ENCODE measurements at regions not wholly inside any gene's neighbourhood (a gene's known extent, or its start where the extent isn't known, plus 50 kb on each side); places are given as distances from the start of the nearest gene placed in this dataset.

DNA sequence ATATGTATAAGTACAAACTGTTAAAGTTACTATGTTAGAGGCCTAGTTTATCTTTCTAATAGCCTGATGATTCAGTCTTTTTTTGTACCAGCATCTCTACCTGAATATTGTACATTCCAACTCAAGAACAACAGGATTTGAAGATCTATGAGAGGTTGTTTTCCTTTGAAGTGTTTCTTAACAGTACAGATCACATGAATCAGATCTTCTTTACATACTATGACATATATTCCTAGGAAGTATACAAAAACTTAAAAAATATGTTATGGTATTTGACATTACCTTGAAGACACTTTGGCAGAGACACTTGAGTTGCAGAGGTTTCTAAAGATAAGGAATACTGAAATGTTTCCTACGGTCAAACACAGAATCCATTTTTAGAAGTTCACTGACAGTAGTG is 1280.9 kb downstream of the KCNT2 start:
- TF ChIP-seq, protein P1, sequence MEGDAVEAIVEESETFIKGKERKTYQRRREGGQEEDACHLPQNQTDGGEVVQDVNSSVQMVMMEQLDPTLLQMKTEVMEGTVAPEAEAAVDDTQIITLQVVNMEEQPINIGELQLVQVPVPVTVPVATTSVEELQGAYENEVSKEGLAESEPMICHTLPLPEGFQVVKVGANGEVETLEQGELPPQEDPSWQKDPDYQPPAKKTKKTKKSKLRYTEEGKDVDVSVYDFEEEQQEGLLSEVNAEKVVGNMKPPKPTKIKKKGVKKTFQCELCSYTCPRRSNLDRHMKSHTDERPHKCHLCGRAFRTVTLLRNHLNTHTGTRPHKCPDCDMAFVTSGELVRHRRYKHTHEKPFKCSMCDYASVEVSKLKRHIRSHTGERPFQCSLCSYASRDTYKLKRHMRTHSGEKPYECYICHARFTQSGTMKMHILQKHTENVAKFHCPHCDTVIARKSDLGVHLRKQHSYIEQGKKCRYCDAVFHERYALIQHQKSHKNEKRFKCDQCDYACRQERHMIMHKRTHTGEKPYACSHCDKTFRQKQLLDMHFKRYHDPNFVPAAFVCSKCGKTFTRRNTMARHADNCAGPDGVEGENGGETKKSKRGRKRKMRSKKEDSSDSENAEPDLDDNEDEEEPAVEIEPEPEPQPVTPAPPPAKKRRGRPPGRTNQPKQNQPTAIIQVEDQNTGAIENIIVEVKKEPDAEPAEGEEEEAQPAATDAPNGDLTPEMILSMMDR (IDR thresholded peaks at IDR 0.05) = no peak
- TF ChIP-seq POLR2A (IDR thresholded peaks at IDR 0.05) = no peak

All from heart left ventricle (tissue), 13 donors.